Cardiac muscle cell (in vitro differentiated cells and primary cell): ENCODE measurements at regions not wholly inside any gene's neighbourhood (a gene's known extent, or its start where the extent isn't known, plus 50 kb on each side); places are given as distances from the start of the nearest gene placed in this dataset.
A peak's percentile ranks its signal among the peaks of the same experiment; 100 is the strongest.

ENCODE experiments used
- DNase-seq, 2 donors: peaks; one replicate each; pipeline versions ENCODE4 v3.0.0 to v3.0.0-alpha.2; 2010 to 2017; ENCODE audit warnings: low read depth in 1 of 2, low spot score in 1 of 2
- H3K27ac ChIP-seq: fragments of 200-600 bp; sonication (generic); 2 replicates; pipeline ENCODE4 v1.5.1; 2016
- H3K27me3 ChIP-seq: fragments of 200-600 bp; sonication (generic); 2 replicates; pipeline ENCODE4 v1.6.0; 2016; ENCODE audit warnings: control low read depth
- H3K36me3 ChIP-seq: fragments of 200-600 bp; sonication (generic); 2 replicates; pipeline ENCODE4 v1.5.1; 2016; ENCODE audit warnings: control low read depth
- H3K4me1 ChIP-seq: fragments of 200-600 bp; sonication (generic); 2 replicates; pipeline ENCODE4 v1.8.1; 2017; ENCODE audit warnings: low read depth, mild to moderate bottlenecking, mixed run types
- H3K4me3 ChIP-seq: fragments of 200-600 bp; sonication (generic); 2 replicates; pipeline ENCODE4 v1.5.1; 2016; ENCODE audit warnings: mild to moderate bottlenecking
- H3K9me3 ChIP-seq: fragments of 200-600 bp; sonication (generic); 2 replicates; pipeline ENCODE4 v1.5.1; 2017; ENCODE audit warnings: low read depth, mild to moderate bottlenecking, control low read depth
- CTCF ChIP-seq: IDR thresholded peaks from 2 replicates; pipeline ENCODE4 v1.5.1; 2012; ENCODE audit warnings: low read depth, mild to moderate bottlenecking, low read length

DNA sequence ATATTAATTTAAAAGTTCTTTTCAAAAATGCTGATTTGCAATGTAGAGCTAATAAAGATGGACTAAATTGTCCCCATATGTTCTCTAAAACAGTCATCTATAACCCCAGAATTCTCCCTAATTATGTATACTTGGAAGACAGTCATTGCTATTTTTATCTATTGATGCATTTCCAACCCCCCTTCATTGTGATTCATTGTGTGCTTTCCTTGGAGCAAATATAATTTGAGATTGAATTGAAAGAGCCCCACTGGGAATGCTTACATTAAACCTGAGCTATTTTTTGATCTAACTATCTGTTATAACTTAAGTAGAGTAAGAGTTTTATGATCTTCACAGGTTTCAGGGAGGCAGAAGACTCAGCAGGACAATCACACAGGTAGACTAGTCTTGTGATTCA, 73.7 kb upstream of the PTCHD4 start:
- no peaks in the 10 kb centered on the region for H3K4me1 ChIP-seq
- no peaks in the 10 kb centered on the region for H3K9me3 ChIP-seq
- H3K4me3 ChIP-seq = no peak overlapping the region
- no peaks in the 10 kb centered on the region for H3K36me3 ChIP-seq
- TF ChIP-seq CTCF = no peak
- H3K27ac ChIP-seq = no peak overlapping the region
- DNase-seq = no peak
- no peaks in the 10 kb centered on the region for H3K27me3 ChIP-seq

DNA sequence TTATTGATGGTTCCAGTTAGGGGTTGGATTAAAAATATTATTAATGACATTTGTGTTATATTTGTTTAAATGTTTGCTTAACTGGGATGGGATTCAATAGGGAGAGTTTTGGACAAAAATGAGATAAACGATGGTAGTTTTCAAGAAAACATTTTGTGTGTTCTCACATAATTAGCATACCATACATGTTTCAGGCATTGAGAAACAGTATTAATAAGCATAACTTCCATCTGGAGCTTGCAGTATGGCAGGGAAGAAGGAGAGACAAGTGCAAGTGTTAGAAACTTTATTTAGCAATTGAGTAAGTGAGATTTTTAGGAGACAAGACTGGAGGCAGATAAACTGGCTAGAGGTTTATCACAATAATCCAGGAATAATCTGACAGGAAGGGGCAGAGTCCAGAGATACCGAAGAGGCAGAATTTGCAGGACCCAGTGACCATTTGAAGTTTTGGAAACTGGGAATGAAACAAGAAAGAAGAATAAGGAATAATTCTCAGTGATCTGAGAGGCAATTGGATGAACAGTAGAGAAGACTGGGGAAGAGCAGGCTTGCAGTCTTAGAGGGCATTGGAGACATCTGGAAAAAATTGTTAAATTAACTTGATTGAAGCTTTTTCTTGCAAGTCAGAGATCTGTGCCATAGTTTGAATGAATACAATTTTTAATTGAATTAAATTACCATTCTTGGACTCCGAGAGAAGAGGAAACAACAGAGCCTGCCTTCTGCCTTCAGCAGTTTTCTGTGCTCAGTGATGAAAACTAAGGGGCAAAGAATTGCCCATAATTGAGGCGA, 73.0 kb upstream of the PTCHD4 start:
- no peaks in the 10 kb centered on the region for H3K9me3 ChIP-seq
- H3K36me3 ChIP-seq = no peaks in the 10 kb centered on the region
- H3K4me1 ChIP-seq = no peaks in the 10 kb centered on the region
- no peak overlapping the region for H3K4me3 ChIP-seq
- H3K27me3 ChIP-seq = no peaks in the 10 kb centered on the region
- TF ChIP-seq CTCF = no peak
- no peak overlapping the region for H3K27ac ChIP-seq
- DNase-seq = peak in 1 of 2 donors; percentile 11

- Histone ChIP-seq H3K4me3 (no peak overlapping the region), H3K4me1 (no peaks in the 10 kb centered on the region), H3K36me3 (no peaks in the 10 kb centered on the region), H3K27ac (no peak overlapping the region), H3K9me3 (no peaks in the 10 kb centered on the region), H3K27me3 (no peaks in the 10 kb centered on the region)
- TF ChIP-seq CTCF = no peak
- DNase-seq = no peak
These were observed 72.2 kb upstream of the PTCHD4 start for GRCh38 chr6:48183178-48183577.

DNA sequence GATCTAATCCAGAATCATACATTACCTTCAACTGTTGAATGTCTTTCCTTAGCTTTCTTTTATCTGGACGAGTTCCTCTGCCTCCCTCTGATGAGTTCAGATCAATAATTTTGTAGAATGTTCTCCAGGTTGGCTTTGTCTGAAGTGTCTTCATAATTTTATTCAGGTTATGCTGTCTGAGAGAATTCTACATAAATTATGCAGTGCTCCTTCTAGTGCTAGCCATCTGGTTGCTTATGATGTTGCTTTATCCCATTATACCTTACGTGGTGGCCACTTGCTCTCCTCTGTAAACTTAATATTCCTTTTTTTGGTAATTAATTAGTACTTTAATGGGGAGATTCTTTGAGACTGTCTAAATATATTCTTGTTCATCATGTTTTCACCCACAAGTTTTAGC, 67.7 kb upstream of the PTCHD4 start:
- no peak overlapping the region for H3K27ac ChIP-seq
- no peaks in the 10 kb centered on the region for H3K9me3 ChIP-seq
- H3K4me1 ChIP-seq = no peaks in the 10 kb centered on the region
- no peak overlapping the region for H3K4me3 ChIP-seq
- no peaks in the 10 kb centered on the region for H3K27me3 ChIP-seq
- H3K36me3 ChIP-seq = no peaks in the 10 kb centered on the region
- no peak for DNase-seq
- TF ChIP-seq CTCF = no peak

DNA sequence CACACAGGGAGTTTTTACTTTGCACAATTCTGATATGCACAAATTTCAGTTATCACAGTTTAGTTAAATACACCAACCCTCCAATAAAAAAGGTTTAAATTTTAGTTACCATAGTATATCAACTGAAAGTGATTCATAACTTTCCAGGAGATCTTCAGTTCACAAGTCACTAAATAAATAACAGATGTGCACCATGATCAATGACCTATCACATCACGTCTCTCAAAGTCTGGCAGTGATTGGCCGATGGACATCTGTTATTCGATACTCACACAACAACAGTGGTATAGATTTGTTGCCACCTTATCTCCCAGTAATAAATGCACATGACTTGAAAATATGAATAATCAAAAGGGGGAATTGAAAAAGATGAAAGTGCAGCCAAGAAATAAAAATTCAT, 66.8 kb upstream of the PTCHD4 start:
- H3K4me3 ChIP-seq = no peak overlapping the region
- DNase-seq = no peak
- no peak for TF ChIP-seq CTCF
- H3K36me3 ChIP-seq = no peaks in the 10 kb centered on the region
- H3K27ac ChIP-seq = no peak overlapping the region
- H3K4me1 ChIP-seq = no peaks in the 10 kb centered on the region
- no peaks in the 10 kb centered on the region for H3K27me3 ChIP-seq
- no peaks in the 10 kb centered on the region for H3K9me3 ChIP-seq
